ENCODE measurements at regions not wholly inside any gene's neighbourhood (a gene's known extent, or its start where the extent isn't known, plus 50 kb on each side); places are given as distances from the start of the nearest gene placed in this dataset.

DNA sequence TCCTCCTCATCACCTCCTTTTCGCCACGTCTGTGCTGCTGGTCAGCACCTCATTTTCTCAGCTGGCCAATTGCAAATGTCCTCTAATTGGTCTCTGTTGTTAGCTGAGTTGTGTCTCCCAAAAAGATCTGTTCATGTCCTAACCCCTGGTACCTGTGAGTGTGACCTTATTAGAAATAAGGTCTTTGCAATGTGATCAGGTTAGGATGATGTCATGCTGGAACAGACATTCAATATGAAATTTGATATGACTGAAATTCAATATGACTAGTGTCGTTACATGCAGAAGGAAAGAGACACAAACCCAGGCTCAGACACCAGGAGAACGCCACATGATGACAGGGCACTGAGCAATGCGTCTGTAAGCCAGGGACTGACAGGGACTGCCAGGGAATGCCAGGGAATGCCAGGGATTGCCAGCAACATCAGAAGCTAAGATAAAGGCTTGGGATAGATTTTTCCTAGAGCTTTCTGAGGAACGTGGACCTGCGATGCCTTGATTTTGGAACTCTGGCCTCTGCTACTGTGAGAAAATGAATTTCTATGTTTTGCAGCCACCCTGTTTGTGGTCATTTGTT, 77.5 kb upstream of the CXCL12 start:
- no TSS peak for BruUV-seq (replicated peaks)
- Histone ChIP-seq H3K9me3 (no peaks in the 10 kb centered on the region), H3K27me3 (replicated peaks; ENCODE audit: control insufficient read depth, insufficient read depth, low read length) (peaks cover 1% of the 10 kb centered on the region; the same call in 1 of the 2 replicates), H3K4me1 (no peaks in the 10 kb centered on the region), H3K36me3 (ENCODE audit: control insufficient read depth, insufficient read depth, low read length) (no peaks in the 10 kb centered on the region), H3K4me3 (ENCODE audit: low read depth, low read length) (no peak overlapping the region)
- Mint-ChIP-seq H3K4me1 (ENCODE audit: low read depth, unreplicated experiment) (no peaks in the 10 kb centered on the region), H3K9me3 (ENCODE audit: unreplicated experiment) (no peaks in the 10 kb centered on the region), H3K27ac (ENCODE audit: unreplicated experiment) (no peak overlapping the region), H3K4me3 (ENCODE audit: unreplicated experiment) (no peak overlapping the region), H3K27me3 (ENCODE audit: insufficient read depth, unreplicated experiment) (peaks cover 12% of the 10 kb centered on the region), H3K36me3 (ENCODE audit: insufficient read depth, unreplicated experiment) (no peaks in the 10 kb centered on the region)
- intact Hi-C loops (cut with micrococcal nuclease; ENCODE audit: unreplicated experiment) = no loop called here
- ChIA-PET POLR2A (no interaction called here), CTCF (no interaction called here)
- TF ChIP-seq, protein P1, sequence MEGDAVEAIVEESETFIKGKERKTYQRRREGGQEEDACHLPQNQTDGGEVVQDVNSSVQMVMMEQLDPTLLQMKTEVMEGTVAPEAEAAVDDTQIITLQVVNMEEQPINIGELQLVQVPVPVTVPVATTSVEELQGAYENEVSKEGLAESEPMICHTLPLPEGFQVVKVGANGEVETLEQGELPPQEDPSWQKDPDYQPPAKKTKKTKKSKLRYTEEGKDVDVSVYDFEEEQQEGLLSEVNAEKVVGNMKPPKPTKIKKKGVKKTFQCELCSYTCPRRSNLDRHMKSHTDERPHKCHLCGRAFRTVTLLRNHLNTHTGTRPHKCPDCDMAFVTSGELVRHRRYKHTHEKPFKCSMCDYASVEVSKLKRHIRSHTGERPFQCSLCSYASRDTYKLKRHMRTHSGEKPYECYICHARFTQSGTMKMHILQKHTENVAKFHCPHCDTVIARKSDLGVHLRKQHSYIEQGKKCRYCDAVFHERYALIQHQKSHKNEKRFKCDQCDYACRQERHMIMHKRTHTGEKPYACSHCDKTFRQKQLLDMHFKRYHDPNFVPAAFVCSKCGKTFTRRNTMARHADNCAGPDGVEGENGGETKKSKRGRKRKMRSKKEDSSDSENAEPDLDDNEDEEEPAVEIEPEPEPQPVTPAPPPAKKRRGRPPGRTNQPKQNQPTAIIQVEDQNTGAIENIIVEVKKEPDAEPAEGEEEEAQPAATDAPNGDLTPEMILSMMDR (IDR thresholded peaks at IDR 0.05; ENCODE audit: insufficient read depth in 1 of 2, low read depth in 1 of 2, low read length in 1 of 2, severe bottlenecking in 1 of 2, unreplicated experiment in 1 of 2) = no peak
- DNase-seq = no peak

DNA sequence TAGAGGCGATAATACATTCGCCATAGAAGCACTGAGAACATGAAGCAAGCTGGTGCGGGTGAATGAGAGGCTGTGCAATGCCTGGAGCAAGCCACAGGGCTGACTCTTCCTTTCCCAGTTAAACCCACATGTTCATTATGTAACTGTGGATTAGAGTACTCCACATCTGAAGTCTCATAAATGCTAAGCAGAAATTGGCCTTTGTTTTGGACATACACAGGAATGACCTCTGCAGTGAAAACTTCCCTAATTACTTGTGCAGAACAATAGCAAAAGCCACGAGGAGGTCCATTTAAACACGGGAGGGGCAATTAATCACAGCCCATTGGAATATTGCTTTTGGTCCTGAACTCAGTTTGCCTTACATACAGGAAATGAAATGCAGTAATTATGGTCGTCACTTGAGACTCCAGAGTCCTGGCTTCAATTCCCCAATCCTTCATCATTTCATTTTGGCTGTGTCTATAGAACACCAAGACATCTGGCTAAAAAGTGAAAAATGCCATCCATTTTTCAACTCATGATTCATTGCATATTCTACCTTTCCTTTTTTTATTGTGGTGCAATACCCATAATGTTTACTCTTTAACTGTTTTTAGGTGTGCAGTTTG, 78.7 kb upstream of the CXCL12 start:
- Histone ChIP-seq H3K36me3 (ENCODE audit: control insufficient read depth, insufficient read depth, low read length) (no peaks in the 10 kb centered on the region), H3K27me3 (replicated peaks; ENCODE audit: control insufficient read depth, insufficient read depth, low read length) (peaks cover 1% of the 10 kb centered on the region; the same call in 1 of the 2 replicates), H3K4me3 (ENCODE audit: low read depth, low read length) (no peak overlapping the region), H3K4me1 (no peaks in the 10 kb centered on the region), H3K9me3 (no peaks in the 10 kb centered on the region)
- Mint-ChIP-seq H3K36me3 (ENCODE audit: insufficient read depth, unreplicated experiment) (no peaks in the 10 kb centered on the region), H3K27ac (ENCODE audit: unreplicated experiment) (no peak overlapping the region), H3K27me3 (ENCODE audit: insufficient read depth, unreplicated experiment) (peaks cover 14% of the 10 kb centered on the region), H3K4me3 (ENCODE audit: unreplicated experiment) (no peak overlapping the region), H3K9me3 (ENCODE audit: unreplicated experiment) (no peaks in the 10 kb centered on the region), H3K4me1 (ENCODE audit: low read depth, unreplicated experiment) (no peaks in the 10 kb centered on the region)
- no TSS peak for BruUV-seq (replicated peaks)
- CTCF ChIA-PET = no interaction called here
- no peak for DNase-seq
- TF ChIP-seq, protein P1 (IDR thresholded peaks at IDR 0.05; ENCODE audit: insufficient read depth in 1 of 2, low read depth in 1 of 2, low read length in 1 of 2, severe bottlenecking in 1 of 2, unreplicated experiment in 1 of 2) = no peak
- POLR2A ChIA-PET = no interaction called here
- intact Hi-C loops (cut with micrococcal nuclease; ENCODE audit: unreplicated experiment) = no loop called here

DNA sequence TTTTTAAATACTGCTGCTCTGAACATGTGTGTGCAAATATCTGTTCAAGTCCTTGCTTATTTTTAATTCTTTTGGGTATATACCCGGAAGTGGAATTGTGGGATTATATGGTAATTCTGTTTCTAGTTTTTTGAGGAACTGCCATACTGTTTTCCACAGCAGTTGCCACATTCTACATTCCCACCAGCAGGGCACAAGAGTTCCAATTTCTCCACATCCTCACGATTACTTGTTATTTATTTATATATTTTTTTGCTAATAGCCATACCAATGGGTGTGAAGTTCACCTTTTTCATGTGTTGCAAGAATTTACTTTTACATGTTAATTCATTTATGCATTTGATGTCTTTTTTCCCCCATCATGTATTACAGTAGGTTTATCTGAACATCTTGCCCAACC, 79.6 kb upstream of the CXCL12 start:
- ChIA-PET POLR2A (no interaction called here), CTCF (no interaction called here)
- intact Hi-C loops (cut with micrococcal nuclease; ENCODE audit: unreplicated experiment) = no loop called here
- BruUV-seq (replicated peaks) = no TSS peak
- Mint-ChIP-seq H3K36me3 (ENCODE audit: insufficient read depth, unreplicated experiment) (no peaks in the 10 kb centered on the region), H3K4me1 (ENCODE audit: low read depth, unreplicated experiment) (peaks cover 3% of the 10 kb centered on the region), H3K9me3 (ENCODE audit: unreplicated experiment) (no peaks in the 10 kb centered on the region), H3K27ac (ENCODE audit: unreplicated experiment) (no peak overlapping the region), H3K27me3 (ENCODE audit: insufficient read depth, unreplicated experiment) (peaks cover 16% of the 10 kb centered on the region), H3K4me3 (ENCODE audit: unreplicated experiment) (no peak overlapping the region)
- H3K4me3 ChIP-seq (ENCODE audit: low read depth, low read length) = no peak overlapping the region
- H3K27me3 ChIP-seq (replicated peaks; ENCODE audit: control insufficient read depth, insufficient read depth, low read length) = peaks cover 1% of the 10 kb centered on the region; the same call in 1 of the 2 replicates
- no peak for DNase-seq
- no peaks in the 10 kb centered on the region for H3K4me1 ChIP-seq
- TF ChIP-seq, protein P1 (IDR thresholded peaks at IDR 0.05; ENCODE audit: insufficient read depth in 1 of 2, low read depth in 1 of 2, low read length in 1 of 2, severe bottlenecking in 1 of 2, unreplicated experiment in 1 of 2) = no peak
- H3K9me3 ChIP-seq = no peaks in the 10 kb centered on the region
- H3K36me3 ChIP-seq (ENCODE audit: control insufficient read depth, insufficient read depth, low read length) = no peaks in the 10 kb centered on the region

All from Caco-2 (cell line).